HCT116 (cell line): ENCODE measurements at regions not wholly inside any gene's neighbourhood (a gene's known extent, or its start where the extent isn't known, plus 50 kb on each side); places are given as distances from the start of the nearest gene placed in this dataset.

Experiments used
- ATAC-seq: fragments of 200-7000 bp; cut with Tn5 transposase; 2 replicates; pipeline ENCODE4 v1.9.1; 2020; ENCODE audit warnings: mild to moderate bottlenecking, moderate library complexity
- BruUV-seq: library from RNA; stranded (reverse); fragments of 400-500 nt; replicated peaks from 2 replicates; lab custom pipeline; 2021; lab: Mats Ljungman, UMichigan
- CTCF ChIA-PET: fragments of 300-600 bp; sonication (Branson Sonifier 250); formaldehyde crosslinking; loops from one replicate; lab custom pipeline; 2021; ENCODE audit warnings: antibody characterized with exemption; lab: Charles Lee
- POLR2A ChIA-PET: fragments of 300-600, 350-600 bp; sonication (Branson Sonifier 250); formaldehyde crosslinking; loops from one replicate; lab custom pipeline; 2021; ENCODE audit warnings: antibody characterized with exemption; lab: Charles Lee
- RAD21 ChIA-PET, 2 experiments: fragments of 300-600 bp; sonication (Branson Sonifier 250); formaldehyde crosslinking; loops; one replicate each; lab custom pipeline; 2023; ENCODE audit warnings: low total read pairs in 2 of 2; ENCODE audit not compliant: uncharacterized antibody in 2 of 2, unreplicated experiment in 2 of 2, low non-redundant PET in 1 of 2; lab: Charles Lee
- DNase-seq: peaks from one replicate; pipeline ENCODE4 v3.0.0-alpha.2; 2010; ENCODE audit warnings: low read depth, low spot score
- H2AFZ ChIP-seq: fragments of 200-600 bp; shearing (Covaris generic), sonication (generic); 2 replicates; pipeline ENCODE4 v1.6.1; 2017; ENCODE audit warnings: low read depth, mixed run types, mixed read lengths, antibody characterized with exemption, low read length; ENCODE audit not compliant: poor library complexity, severe bottlenecking
- H3K27ac ChIP-seq: 2 replicates; pipeline ENCODE4 v1.5.1; 2012; ENCODE audit warnings: low read depth, low read length
- H3K27me3 ChIP-seq: fragments of 200-600 bp; sonication (generic); 2 replicates; pipeline ENCODE4 v1.6.1; 2016; ENCODE audit warnings: mixed run types, low read length, mixed read lengths; ENCODE audit not compliant: insufficient read depth
- H3K36me3 ChIP-seq, 2 experiments: fragments of 200-500 bp in 1 of 2; fragments of 200-600 bp in 1 of 2; sonication (Bioruptor generic) in 1 of 2; sonication (generic) in 1 of 2; 2 replicates each; pipeline versions ENCODE4 v1.5.1 to v1.6.1; 2014 to 2016; ENCODE audit warnings: low read length in 2 of 2, inconsistent platforms in 1 of 2, mixed read lengths in 1 of 2, mixed run types in 1 of 2; ENCODE audit not compliant: insufficient read depth in 2 of 2, control insufficient read depth in 1 of 2
- H3K4me1 ChIP-seq, 2 experiments: fragments of 200-600 bp in 1 of 2; sonication (generic) in 1 of 2; 2 replicates each; pipeline versions ENCODE4 v1.5.1 to v1.6.1; 2012 to 2017; ENCODE audit warnings: low read length in 2 of 2, inconsistent platforms in 1 of 2, mild to moderate bottlenecking in 1 of 2, mixed read lengths in 1 of 2, mixed run types in 1 of 2, moderate library complexity in 1 of 2; ENCODE audit not compliant: insufficient read depth in 2 of 2, control insufficient read depth in 1 of 2
- H3K4me2 ChIP-seq: fragments of 200-600 bp; sonication (generic); 2 replicates; pipeline ENCODE4 v1.6.1; 2017; ENCODE audit warnings: mixed run types, low read length, mixed read lengths
- H3K4me3 ChIP-seq, 2 experiments: fragments of 200-600 bp in 1 of 2; sonication (generic) in 1 of 2; replicated peaks in 1 of 2; 2 replicates each; pipeline ENCODE4 v1.5.1; 2011 to 2016; ENCODE audit warnings: low read length in 2 of 2, control low read depth in 1 of 2, low read depth in 1 of 2, mild to moderate bottlenecking in 1 of 2, mixed read lengths in 1 of 2, mixed run types in 1 of 2
- H3K79me2 ChIP-seq: fragments of 200-600 bp; sonication (generic); 2 replicates; pipeline ENCODE4 v1.6.1; 2017; ENCODE audit warnings: mild to moderate bottlenecking, mixed run types, low read length, moderate library complexity, mixed read lengths; ENCODE audit not compliant: insufficient read depth
- H3K9ac ChIP-seq: fragments of 200-600 bp; sonication (generic); 2 replicates; pipeline ENCODE4 v1.6.1; 2016; ENCODE audit warnings: low read length, mixed read lengths
- H3K9me2 ChIP-seq: fragments of 200-600 bp; sonication (generic), shearing (Covaris generic); 2 replicates; pipeline ENCODE4 v1.6.1; 2017; ENCODE audit warnings: mixed run types, mild to moderate bottlenecking, moderate library complexity; ENCODE audit not compliant: insufficient read depth
- H3K9me3 ChIP-seq, 2 experiments: fragments of 200-500 bp in 1 of 2; fragments of 200-600 bp in 1 of 2; sonication (Bioruptor generic) in 1 of 2; sonication (generic) in 1 of 2; 2 replicates each; pipeline ENCODE4 v1.6.1; 2014 to 2017; ENCODE audit warnings: low read length in 2 of 2, mixed read lengths in 2 of 2, inconsistent platforms in 1 of 2, low read depth in 1 of 2, mild to moderate bottlenecking in 1 of 2, mixed run types in 1 of 2, moderate library complexity in 1 of 2; ENCODE audit not compliant: control insufficient read depth in 1 of 2, insufficient read depth in 1 of 2
- H4K20me1 ChIP-seq: fragments of 200-600 bp; sonication (generic), shearing (Covaris generic); 2 replicates; pipeline ENCODE4 v1.6.1; 2017; ENCODE audit warnings: mixed run types, mild to moderate bottlenecking, moderate library complexity; ENCODE audit not compliant: insufficient read depth
- ATF3 ChIP-seq: IDR thresholded peaks from 2 replicates; pipeline ENCODE4 v1.6.1; 2012
- CBX3 ChIP-seq: IDR thresholded peaks from 2 replicates; pipeline ENCODE4 v1.6.1; 2012; ENCODE audit warnings: low read depth
- CEBPB ChIP-seq: IDR thresholded peaks from 2 replicates; pipeline ENCODE4 v1.6.1; 2012; ENCODE audit warnings: low read depth
- CTCF ChIP-seq, 3 experiments: fragments of 200-600 bp in 1 of 3; sonication (generic) in 1 of 3; IDR thresholded peaks in 2 of 3; conservative IDR thresholded peaks in 1 of 3; 2 replicates each; pipeline ENCODE4 v1.5.1; 2012 to 2017; ENCODE audit warnings: low read depth in 2 of 3, low read length in 2 of 3, antibody characterized with exemption in 1 of 3, borderline replicate concordance in 1 of 3, control low read depth in 1 of 3, mild to moderate bottlenecking in 1 of 3, mixed read lengths in 1 of 3, mixed run types in 1 of 3, moderate library complexity in 1 of 3; ENCODE audit not compliant: insufficient read depth in 1 of 3
- EZH2 ChIP-seq: fragments of 200-600 bp; sonication (generic); IDR thresholded peaks from 2 replicates; pipeline ENCODE4 v1.6.1; 2017; ENCODE audit warnings: antibody characterized with exemption, mixed run types
- EZH2phosphoT487 ChIP-seq: fragments of 200-600 bp; IDR thresholded peaks from 2 replicates; pipeline ENCODE4 v1.6.1; 2018; ENCODE audit warnings: antibody characterized with exemption, borderline replicate concordance
- SP1 ChIP-seq: IDR thresholded peaks from 2 replicates; pipeline ENCODE4 v1.6.1; 2012; ENCODE audit warnings: low read depth
- SRF ChIP-seq: IDR thresholded peaks from 2 replicates; pipeline ENCODE4 v1.6.1; 2012; ENCODE audit warnings: low read depth
- TCF7L2 ChIP-seq: IDR thresholded peaks from 2 replicates; pipeline ENCODE4 v1.7.0; 2011; ENCODE audit warnings: borderline replicate concordance, inconsistent platforms; ENCODE audit not compliant: insufficient read depth, insufficient read length; ENCODE audit errors: extremely low read depth
- YY1 ChIP-seq: IDR thresholded peaks from 2 replicates; pipeline ENCODE4 v1.6.1; 2011; ENCODE audit warnings: low read length, low read depth, moderate library complexity, mild to moderate bottlenecking; ENCODE audit not compliant: insufficient replicate concordance; ENCODE audit errors: extremely low read depth
- ZBTB33 ChIP-seq: IDR thresholded peaks from 2 replicates; pipeline ENCODE4 v1.6.1; 2011; ENCODE audit warnings: mild to moderate bottlenecking, low read length, moderate library complexity; ENCODE audit not compliant: insufficient replicate concordance; ENCODE audit errors: extremely low read depth
- ZFX ChIP-seq: fragments of 450-650 bp; IDR thresholded peaks from 2 replicates; pipeline ENCODE4 v1.6.1; 2017
- intact Hi-C: fragments of 100-400 bp; cut with micrococcal nuclease; formaldehyde crosslinking; loops from 2 replicates; pipeline ENCODE4 v1.10.0; 2022
- TF ChIP-seq, protein P1 (sequence below): IDR thresholded peaks from 2 replicates; pipeline ENCODE4 v1.6.1; 2012; ENCODE audit warnings: low read depth

- Histone ChIP-seq H3K9me2 (no peaks in the 10 kb centered on the region), H3K27ac (no peak overlapping the region), H4K20me1 (no peaks in the 10 kb centered on the region), H2AFZ (no peak overlapping the region), H3K27me3 (no peaks in the 10 kb centered on the region), H3K4me3 (no peak overlapping the region), H3K36me3 (no peaks in the 10 kb centered on the region), H3K4me1 (no peaks in the 10 kb centered on the region), H3K9me3 (no peaks in the 10 kb centered on the region), H3K79me2 (no peaks in the 10 kb centered on the region), H3K4me2 (no peak overlapping the region), H3K9ac (no peak overlapping the region)
- ATAC-seq (no peak), DNase-seq (no peak)
- intact Hi-C loops: no loop called here
- TF ChIP-seq SRF (no peak), ZBTB33 (no peak), YY1 (no peak), CTCF (IDR thresholded peaks at IDR 0.05 in 2 of 3, conservative IDR thresholded peaks at IDR 0.05 in 1 of 3; ENCODE audit: borderline replicate concordance in 1 of 3, insufficient read depth in 1 of 3, low read depth in 2 of 3, low read length in 2 of 3) (no peak), SP1 (no peak), ZFX (no peak), EZH2phosphoT487 (no peak), ATF3 (no peak), EZH2 (no peak), TCF7L2 (no peak), CBX3 (no peak), CEBPB (no peak)
- TF ChIP-seq, protein P1, sequence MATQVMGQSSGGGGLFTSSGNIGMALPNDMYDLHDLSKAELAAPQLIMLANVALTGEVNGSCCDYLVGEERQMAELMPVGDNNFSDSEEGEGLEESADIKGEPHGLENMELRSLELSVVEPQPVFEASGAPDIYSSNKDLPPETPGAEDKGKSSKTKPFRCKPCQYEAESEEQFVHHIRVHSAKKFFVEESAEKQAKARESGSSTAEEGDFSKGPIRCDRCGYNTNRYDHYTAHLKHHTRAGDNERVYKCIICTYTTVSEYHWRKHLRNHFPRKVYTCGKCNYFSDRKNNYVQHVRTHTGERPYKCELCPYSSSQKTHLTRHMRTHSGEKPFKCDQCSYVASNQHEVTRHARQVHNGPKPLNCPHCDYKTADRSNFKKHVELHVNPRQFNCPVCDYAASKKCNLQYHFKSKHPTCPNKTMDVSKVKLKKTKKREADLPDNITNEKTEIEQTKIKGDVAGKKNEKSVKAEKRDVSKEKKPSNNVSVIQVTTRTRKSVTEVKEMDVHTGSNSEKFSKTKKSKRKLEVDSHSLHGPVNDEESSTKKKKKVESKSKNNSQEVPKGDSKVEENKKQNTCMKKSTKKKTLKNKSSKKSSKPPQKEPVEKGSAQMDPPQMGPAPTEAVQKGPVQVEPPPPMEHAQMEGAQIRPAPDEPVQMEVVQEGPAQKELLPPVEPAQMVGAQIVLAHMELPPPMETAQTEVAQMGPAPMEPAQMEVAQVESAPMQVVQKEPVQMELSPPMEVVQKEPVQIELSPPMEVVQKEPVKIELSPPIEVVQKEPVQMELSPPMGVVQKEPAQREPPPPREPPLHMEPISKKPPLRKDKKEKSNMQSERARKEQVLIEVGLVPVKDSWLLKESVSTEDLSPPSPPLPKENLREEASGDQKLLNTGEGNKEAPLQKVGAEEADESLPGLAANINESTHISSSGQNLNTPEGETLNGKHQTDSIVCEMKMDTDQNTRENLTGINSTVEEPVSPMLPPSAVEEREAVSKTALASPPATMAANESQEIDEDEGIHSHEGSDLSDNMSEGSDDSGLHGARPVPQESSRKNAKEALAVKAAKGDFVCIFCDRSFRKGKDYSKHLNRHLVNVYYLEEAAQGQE: no peak
- ChIA-PET RAD21 (no interaction called here), CTCF (no interaction called here), POLR2A (no interaction called here)
- no TSS peak for BruUV-seq
Observed at GRCh38 chr7:110373859-110374258, 717.1 kb upstream of the LRRN3 start.
